Effector memory CD8-positive, alpha-beta T cell (primary cell): ENCODE measurements at regions not wholly inside any gene's neighbourhood (a gene's known extent, or its start where the extent isn't known, plus 50 kb on each side); places are given as distances from the start of the nearest gene placed in this dataset.
"Not testable (repeated sequence)": the region's sequence is repeated elsewhere in the genome, so short reads cannot be mapped to it uniquely, and the experiment has no call there.

Source experiments
- ATAC-seq: fragments of 150-1000 bp; cut with Tn5 transposase; replicated peaks from 2 replicates; pipeline ENCODE4 v1.10.0; 2021; ENCODE audit warnings: mild to moderate bottlenecking, moderate library complexity
- DNase-seq, 3 experiments: peaks; one replicate each; pipeline ENCODE4 v3.0.0; 2021
- H3K27ac Mint-ChIP-seq, 2 donors: one replicate each; pipeline ENCODE4 v1.8.0; 2022; ENCODE audit warnings: mild to moderate bottlenecking in 2 of 2, mixed read lengths in 2 of 2, moderate library complexity in 2 of 2
- H3K27me3 Mint-ChIP-seq, 2 donors: one replicate each; pipeline ENCODE4 v1.8.0; 2022; ENCODE audit warnings: mixed read lengths in 2 of 2
- H3K36me3 Mint-ChIP-seq: one replicate; pipeline ENCODE4 v1.8.0; 2022; ENCODE audit warnings: mild to moderate bottlenecking, moderate library complexity, mixed read lengths; ENCODE audit not compliant: insufficient read depth
- H3K4me1 Mint-ChIP-seq, 2 donors: one replicate each; pipeline ENCODE4 v1.8.0; 2022; ENCODE audit warnings: low read depth in 2 of 2, mixed read lengths in 2 of 2
- H3K4me3 Mint-ChIP-seq, 2 donors: one replicate each; pipeline ENCODE4 v1.8.0; 2022; ENCODE audit warnings: mild to moderate bottlenecking in 2 of 2, mixed read lengths in 2 of 2, moderate library complexity in 2 of 2
- H3K9me3 Mint-ChIP-seq, 2 donors: one replicate each; pipeline ENCODE4 v1.8.0; 2022; ENCODE audit warnings: mixed read lengths in 2 of 2

GRCh38 chr5:71806711-71807110 is 87.6 kb downstream of the CARTPT start:
- peaks cover 0 to 6% of the 10 kb centered on the region in 2 donors for H3K4me1 Mint-ChIP-seq
- H3K9me3 Mint-ChIP-seq = no peaks in the 10 kb centered on the region
- no peaks in the 10 kb centered on the region for H3K36me3 Mint-ChIP-seq
- H3K27me3 Mint-ChIP-seq = peaks cover 55 to 78% of the 10 kb centered on the region in 2 donors
- no peak overlapping the region for H3K27ac Mint-ChIP-seq
- DNase-seq = no peak
- ATAC-seq = no peak
- H3K4me3 Mint-ChIP-seq = no peak overlapping the region

GRCh38 chr5:71807909-71808308 is 88.8 kb downstream of the CARTPT start:
- no peaks in the 10 kb centered on the region for H3K9me3 Mint-ChIP-seq
- ATAC-seq = no peak
- DNase-seq = no peak
- no peaks in the 10 kb centered on the region for H3K36me3 Mint-ChIP-seq
- H3K27me3 Mint-ChIP-seq = peaks cover 56 to 82% of the 10 kb centered on the region in 2 donors
- H3K27ac Mint-ChIP-seq = no peak overlapping the region
- peaks cover 0 to 6% of the 10 kb centered on the region in 2 donors for H3K4me1 Mint-ChIP-seq
- no peak overlapping the region for H3K4me3 Mint-ChIP-seq

GRCh38 chr5:71809446-71809845 is 90.4 kb downstream of the CARTPT start:
- Mint-ChIP-seq H3K9me3 (no peaks in the 10 kb centered on the region), H3K27ac (no peak overlapping the region), H3K4me1 (peaks cover 0 to 6% of the 10 kb centered on the region in 2 donors), H3K4me3 (no peak overlapping the region), H3K27me3 (peaks cover 49 to 81% of the 10 kb centered on the region in 2 donors), H3K36me3 (no peaks in the 10 kb centered on the region)
- no peak for DNase-seq
- ATAC-seq = no peak

GRCh38 chr5:71810023-71810422 is 90.9 kb downstream of the CARTPT start:
- H3K4me3 Mint-ChIP-seq = no peak overlapping the region

GRCh38 chr5:71810471-71811195 is 91.6 kb downstream of the CARTPT start:
- Mint-ChIP-seq H3K27ac (peak overlapping the region in 1 of 2 donors; percentile 19), H3K9me3 (no peaks in the 10 kb centered on the region), H3K36me3 (peaks cover 2% of the 10 kb centered on the region), H3K4me1 (peaks cover 0 to 6% of the 10 kb centered on the region in 2 donors), H3K27me3 (peaks cover 56 to 70% of the 10 kb centered on the region in 2 donors), H3K4me3 (no peak overlapping the region)
- ATAC-seq (no peak), DNase-seq (no peak)

More at GRCh38 chr5:71810023-71810422, 90.9 kb downstream of the CARTPT start:
- peaks cover 53 to 76% of the 10 kb centered on the region in 2 donors for H3K27me3 Mint-ChIP-seq
- H3K4me1 Mint-ChIP-seq = peaks cover 0 to 6% of the 10 kb centered on the region in 2 donors
- no peak for DNase-seq
- H3K27ac Mint-ChIP-seq = peak overlapping the region in 1 of 2 donors; percentile 19
- peaks cover 1% of the 10 kb centered on the region for H3K36me3 Mint-ChIP-seq
- no peak for ATAC-seq
- H3K9me3 Mint-ChIP-seq = no peaks in the 10 kb centered on the region

GRCh38 chr5:71811779-71812178 is 92.7 kb downstream of the CARTPT start:
- Mint-ChIP-seq H3K27me3 (peaks cover 47 to 59% of the 10 kb centered on the region in 2 donors), H3K36me3 (peaks cover 2% of the 10 kb centered on the region), H3K9me3 (no peaks in the 10 kb centered on the region), H3K27ac (no peak overlapping the region), H3K4me3 (no peak overlapping the region), H3K4me1 (peaks cover 0 to 6% of the 10 kb centered on the region in 2 donors)
- ATAC-seq (no peak), DNase-seq (no peak)

GRCh38 chr5:71816307-71816706 is 97.2 kb downstream of the CARTPT start:
- ATAC-seq (no peak), DNase-seq (no peak)
- H3K27ac Mint-ChIP-seq = no peak overlapping the region
- H3K36me3 Mint-ChIP-seq = peaks cover 2% of the 10 kb centered on the region
- peaks cover 3 to 7% of the 10 kb centered on the region in 2 donors for H3K9me3 Mint-ChIP-seq
- no peaks in the 10 kb centered on the region for H3K4me1 Mint-ChIP-seq
- H3K27me3 Mint-ChIP-seq = peaks cover 17 to 33% of the 10 kb centered on the region in 2 donors
- no peak overlapping the region for H3K4me3 Mint-ChIP-seq

- H3K4me1 Mint-ChIP-seq = no peaks in the 10 kb centered on the region
- no peak for DNase-seq
- peaks cover 7 to 18% of the 10 kb centered on the region in 2 donors for H3K9me3 Mint-ChIP-seq
- no peak overlapping the region for H3K27ac Mint-ChIP-seq
- H3K4me3 Mint-ChIP-seq = no peak overlapping the region
- H3K27me3 Mint-ChIP-seq = peaks cover 6 to 24% of the 10 kb centered on the region in 2 donors
- ATAC-seq = no peak
- peaks cover 2% of the 10 kb centered on the region for H3K36me3 Mint-ChIP-seq
Measured at GRCh38 chr5:71817891-71818290, 98.8 kb downstream of the CARTPT start.

- Mint-ChIP-seq H3K4me1 (no peaks in the 10 kb centered on the region), H3K9me3 (peaks cover 7 to 18% of the 10 kb centered on the region in 2 donors), H3K27ac (no peak overlapping the region), H3K36me3 (no peaks in the 10 kb centered on the region), H3K27me3 (peaks cover 0 to 16% of the 10 kb centered on the region in 2 donors), H3K4me3 (no peak overlapping the region)
- ATAC-seq = no peak
- DNase-seq = no peak
Measured at GRCh38 chr5:71821029-71821428, 102.0 kb downstream of the CARTPT start.

- H3K27me3 Mint-ChIP-seq = peaks cover 0 to 25% of the 10 kb centered on the region in 2 donors
- not testable (repeated sequence) for H3K36me3 Mint-ChIP-seq, H3K27ac Mint-ChIP-seq, H3K4me3 Mint-ChIP-seq, ATAC-seq, H3K4me1 Mint-ChIP-seq, DNase-seq
- H3K9me3 Mint-ChIP-seq = peaks cover 12 to 27% of the 10 kb centered on the region in 2 donors
Measured at GRCh38 chr5:71822065-71822464, 103.0 kb downstream of the CARTPT start.

- Mint-ChIP-seq H3K4me1 (no peaks in the 10 kb centered on the region), H3K4me3 (no peak overlapping the region), H3K27ac (no peak overlapping the region), H3K9me3 (peaks cover 17 to 25% of the 10 kb centered on the region in 2 donors), H3K27me3 (peaks cover 0 to 15% of the 10 kb centered on the region in 2 donors), H3K36me3 (no peaks in the 10 kb centered on the region)
- ATAC-seq (no peak), DNase-seq (no peak)
Measured at GRCh38 chr5:71825992-71826391, 106.9 kb downstream of the CARTPT start.

GRCh38 chr5:71828291-71829040 is 109.4 kb downstream of the CARTPT start:
- ATAC-seq = no peak
- no peaks in the 10 kb centered on the region for H3K36me3 Mint-ChIP-seq
- H3K4me1 Mint-ChIP-seq = no peaks in the 10 kb centered on the region
- DNase-seq = no peak
- no peak overlapping the region for H3K4me3 Mint-ChIP-seq
- no peak overlapping the region for H3K27ac Mint-ChIP-seq
- H3K27me3 Mint-ChIP-seq = peaks cover 7 to 11% of the 10 kb centered on the region in 2 donors
- H3K9me3 Mint-ChIP-seq = peaks cover 10 to 12% of the 10 kb centered on the region in 2 donors

- DNase-seq (no peak), ATAC-seq (no peak)
- no peak overlapping the region for H3K4me3 Mint-ChIP-seq
- H3K4me1 Mint-ChIP-seq = no peaks in the 10 kb centered on the region
- H3K36me3 Mint-ChIP-seq = no peaks in the 10 kb centered on the region
- no peak overlapping the region for H3K27ac Mint-ChIP-seq
- peaks cover 10 to 12% of the 10 kb centered on the region in 2 donors for H3K9me3 Mint-ChIP-seq
- H3K27me3 Mint-ChIP-seq = peaks cover 7 to 11% of the 10 kb centered on the region in 2 donors
Measured at GRCh38 chr5:71829206-71829605, 110.1 kb downstream of the CARTPT start.
